Activated CD4-positive, alpha-beta T cell treated with anti-CD3 and anti-CD28 coated beads, Interleukin-2, Interleukin-4, amounts not matched to agents 100 ng/mL and 50 ng/mL, durations not matched to agents 16 hours and 8 hours (primary cell): ENCODE measurements at regions not wholly inside any gene's neighbourhood (a gene's known extent, or its start where the extent isn't known, plus 50 kb on each side); places are given as distances from the start of the nearest gene placed in this dataset.

Experiments used
- DNase-seq: peaks from one replicate; pipeline ENCODE4 v3.0.0-alpha.2; 2020; ENCODE audit warnings: low spot score

DNA sequence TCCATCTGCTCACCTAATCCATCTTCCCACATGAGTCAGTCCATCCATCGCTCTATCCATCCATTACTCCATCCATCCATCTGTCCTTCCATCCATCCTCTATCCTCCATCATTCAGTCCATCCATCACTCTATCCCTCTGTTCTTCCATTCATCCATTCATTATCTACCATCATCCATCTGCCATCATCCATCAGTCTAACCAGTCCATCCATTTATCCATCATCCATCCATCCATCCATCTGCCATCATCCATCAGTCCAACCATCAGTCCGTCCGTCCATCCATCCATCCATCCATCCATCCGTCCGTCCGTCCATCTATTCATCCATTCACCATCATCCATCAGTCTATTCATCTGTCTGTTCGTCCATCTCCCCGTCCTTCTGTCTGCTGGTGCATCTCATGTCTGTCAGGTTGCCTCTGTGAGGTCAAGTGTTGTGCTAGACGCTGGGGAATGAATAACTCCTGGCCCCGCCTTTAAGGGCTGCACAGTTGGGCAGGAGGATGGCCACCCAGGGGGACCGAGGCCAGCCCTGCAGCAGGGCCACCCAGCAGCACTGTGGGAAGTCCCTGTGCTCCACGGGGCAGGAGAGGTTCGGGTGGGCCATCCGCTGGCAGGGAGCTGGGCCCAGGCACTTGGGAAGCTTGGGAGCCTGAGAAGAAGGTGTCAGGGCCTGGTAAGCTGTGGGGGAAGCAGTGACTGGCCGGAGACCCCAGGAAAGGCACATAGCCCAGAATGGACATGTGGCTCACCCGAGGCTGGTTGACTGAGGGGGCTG lies 137.1 kb downstream of the CTTN start:
- DNase-seq: no peak

DNA sequence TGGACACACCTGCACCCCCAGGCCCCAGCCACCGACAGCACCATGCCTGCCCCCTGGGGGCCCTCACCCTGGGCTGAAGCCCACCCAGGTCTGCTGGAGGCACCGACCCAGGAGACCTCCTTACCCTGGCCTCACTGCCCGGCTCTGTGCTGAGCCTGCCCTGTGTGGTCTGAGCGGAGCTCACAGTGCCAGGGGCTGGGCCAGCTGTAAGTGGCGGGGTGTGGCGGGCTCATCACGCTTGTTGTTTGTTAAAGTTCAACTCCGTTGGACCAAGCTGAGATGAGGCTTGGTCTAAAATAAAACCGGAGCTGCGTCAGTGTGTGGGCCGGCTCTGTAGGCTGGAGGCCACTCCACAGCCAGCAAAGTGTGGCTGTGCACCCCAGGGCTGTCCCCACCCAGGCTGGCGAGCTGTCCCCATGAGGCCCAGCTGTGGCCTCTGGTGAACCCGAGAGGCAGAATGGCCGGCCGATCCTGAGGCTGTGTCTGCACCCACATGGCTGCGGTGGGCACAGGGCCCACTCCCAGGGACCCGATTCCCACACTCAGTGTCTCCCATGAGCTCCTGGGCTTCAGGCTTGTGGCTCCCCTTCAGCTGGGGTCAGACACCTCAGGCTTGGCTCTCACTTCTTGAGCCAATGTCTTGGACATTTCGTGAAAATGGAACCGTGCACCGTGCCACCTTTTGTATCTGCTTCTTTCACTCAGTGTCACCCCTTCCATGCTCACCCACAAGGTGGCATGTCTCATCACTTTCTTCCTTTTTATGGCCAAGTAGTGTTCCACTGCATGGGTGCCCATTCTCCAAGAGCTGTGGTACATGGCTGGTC lies 137.9 kb downstream of the CTTN start:
- DNase-seq: no peak

DNA sequence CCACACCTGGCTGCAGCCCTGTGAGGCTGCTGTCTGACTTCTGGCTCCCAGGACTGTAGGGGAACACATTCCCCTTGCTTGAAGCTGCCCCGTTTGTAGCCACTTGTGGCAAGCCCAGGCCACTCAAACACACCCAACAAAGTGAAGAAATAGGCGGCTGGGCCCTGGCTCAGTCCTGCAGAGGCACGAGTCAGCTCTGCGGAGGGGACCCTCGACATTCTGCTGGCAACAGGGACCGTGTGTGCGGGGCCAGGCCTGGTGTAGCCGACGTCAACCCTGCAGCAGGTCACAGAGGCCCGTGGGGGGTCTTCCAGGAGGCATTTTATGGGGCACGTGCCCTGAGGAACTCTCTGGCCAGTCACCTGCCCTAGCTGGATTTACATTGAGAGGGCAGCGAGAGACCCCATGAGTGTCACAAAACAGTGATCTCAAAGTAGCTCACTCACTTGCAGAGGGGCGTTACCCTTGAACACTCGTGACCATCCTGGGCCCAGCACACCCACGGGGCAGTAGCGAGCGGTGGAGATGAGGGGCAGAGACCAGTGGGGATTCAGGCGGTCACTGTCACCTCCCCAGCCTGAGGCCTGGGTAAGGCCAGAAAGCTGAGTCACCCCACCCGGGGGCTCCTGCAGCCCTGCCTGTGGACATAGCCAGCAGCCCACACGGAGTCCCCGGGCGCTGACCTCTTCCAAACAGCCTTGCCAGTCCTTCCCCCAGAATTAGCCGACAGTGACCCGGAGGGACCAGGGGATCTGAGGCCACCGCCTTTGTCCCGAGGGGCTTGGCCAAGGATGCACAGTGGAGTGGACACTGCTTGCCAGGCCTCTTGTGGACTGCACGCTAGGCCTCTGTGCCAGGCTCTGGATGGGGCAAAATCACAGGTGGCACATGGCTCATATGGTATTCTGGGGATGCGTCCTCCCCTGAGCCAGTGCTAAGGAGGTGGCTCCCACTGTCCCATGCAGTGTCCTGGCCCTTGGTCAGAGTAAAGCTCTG lies 139.5 kb downstream of the CTTN start:
- DNase-seq: no peak

DNA sequence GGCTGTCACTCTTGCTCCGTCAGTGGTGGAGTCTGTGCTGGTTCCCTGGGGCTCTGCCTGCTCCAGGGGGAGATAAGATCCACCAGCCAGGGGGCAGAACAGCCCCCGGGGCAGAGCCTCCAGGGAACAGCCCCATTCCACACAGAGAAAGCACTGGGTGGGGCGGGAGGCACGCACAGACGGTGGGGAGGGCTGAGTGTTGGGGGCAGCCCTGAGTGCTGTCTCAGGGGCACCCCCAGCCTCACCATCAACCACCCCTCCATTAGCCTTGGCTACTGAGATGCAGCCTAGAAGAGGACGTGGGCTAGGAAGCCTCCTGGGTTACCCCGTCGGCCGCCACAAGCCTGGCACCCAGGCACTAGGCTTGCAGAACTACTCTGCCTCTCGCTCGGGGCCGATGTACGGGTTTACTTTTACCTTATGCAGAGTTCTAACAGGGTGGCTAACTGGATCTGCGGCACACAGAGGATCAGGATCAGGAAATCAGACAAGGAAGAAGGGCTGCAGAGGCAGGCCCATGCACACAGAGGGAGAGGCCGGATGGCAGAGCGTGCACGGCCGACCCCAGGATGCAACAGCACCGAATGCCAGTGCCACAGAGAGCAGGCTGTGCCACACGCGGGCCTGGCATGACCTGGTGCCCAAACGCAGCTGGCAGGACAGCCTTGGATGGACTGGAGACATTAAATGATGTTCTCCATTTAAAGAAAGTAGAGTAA lies 140.5 kb downstream of the CTTN start:
- no peak for DNase-seq

DNA sequence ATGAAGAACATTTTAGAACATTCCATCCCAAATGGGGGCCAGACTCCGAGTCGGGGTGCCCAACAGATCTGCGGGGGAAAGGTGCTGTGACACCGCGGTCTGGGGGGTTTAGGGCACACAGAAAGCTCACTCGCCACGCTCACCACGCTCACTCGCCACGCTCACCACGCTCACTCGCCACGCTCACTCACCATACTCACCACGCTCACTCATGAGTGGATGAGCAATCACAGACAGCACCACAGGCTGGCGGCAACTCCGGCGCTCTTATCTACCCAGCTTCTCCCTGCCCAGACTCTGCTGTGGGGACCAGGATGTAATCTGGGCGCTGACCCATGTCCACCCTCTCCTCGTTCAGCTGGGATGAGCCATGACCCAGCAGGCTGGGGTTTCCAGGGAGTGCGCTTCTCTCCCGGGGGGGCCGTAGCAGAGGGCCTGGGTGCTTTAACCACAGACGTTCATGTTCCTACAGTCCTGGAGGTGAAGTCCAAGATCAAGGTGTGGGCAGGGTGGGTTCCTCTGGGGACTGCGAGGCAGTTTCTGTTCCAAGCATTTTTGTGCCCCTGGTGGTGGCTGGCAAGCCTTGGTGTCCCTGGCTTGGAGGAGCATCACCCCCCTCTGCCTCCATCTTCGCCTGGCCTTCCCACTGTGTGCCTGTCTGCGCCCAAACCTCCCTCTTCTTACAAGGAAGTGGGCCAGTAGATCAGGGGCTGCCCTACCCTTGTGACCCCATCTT lies 141.2 kb downstream of the CTTN start:
- no peak for DNase-seq

DNA sequence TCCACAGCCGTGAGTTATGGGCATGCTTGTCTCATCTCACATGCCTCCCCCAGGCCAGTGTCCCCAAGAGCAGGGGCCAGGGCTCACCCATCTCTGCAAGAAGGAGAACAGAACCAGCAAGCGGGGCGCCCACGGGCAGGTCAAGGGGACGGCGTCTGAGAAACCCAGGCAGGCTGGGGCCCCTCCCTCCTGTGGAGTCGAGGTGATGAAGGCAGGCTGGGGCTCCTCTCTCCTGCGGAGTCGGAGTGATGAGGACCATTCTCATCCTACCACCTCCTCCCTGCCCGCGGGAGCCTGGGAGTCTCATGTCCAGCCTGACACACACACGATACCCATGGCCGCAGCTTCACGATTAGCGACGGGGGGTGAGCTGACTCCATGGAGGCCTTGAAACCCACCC lies 141.9 kb downstream of the CTTN start:
- DNase-seq: no peak

DNA sequence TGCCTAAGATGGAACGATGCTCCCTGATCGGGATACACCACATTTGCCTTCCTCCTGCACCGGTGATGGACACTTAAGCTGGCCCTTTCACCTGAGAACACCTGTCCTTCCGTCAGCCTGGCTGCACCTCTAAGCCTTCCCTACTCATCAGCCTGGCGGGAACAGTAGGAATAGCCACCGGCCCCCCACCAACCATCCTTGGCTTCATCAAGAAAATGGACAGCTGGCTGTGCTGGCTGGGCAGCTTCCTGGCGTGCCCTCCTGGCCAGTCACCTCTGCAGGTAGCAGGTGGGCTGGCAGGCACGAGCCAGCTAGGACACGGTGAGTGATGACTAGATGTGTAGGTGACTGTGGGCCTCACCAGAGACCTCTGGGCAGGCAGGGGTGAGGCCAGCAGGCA lies 142.8 kb downstream of the CTTN start:
- no peak for DNase-seq

DNA sequence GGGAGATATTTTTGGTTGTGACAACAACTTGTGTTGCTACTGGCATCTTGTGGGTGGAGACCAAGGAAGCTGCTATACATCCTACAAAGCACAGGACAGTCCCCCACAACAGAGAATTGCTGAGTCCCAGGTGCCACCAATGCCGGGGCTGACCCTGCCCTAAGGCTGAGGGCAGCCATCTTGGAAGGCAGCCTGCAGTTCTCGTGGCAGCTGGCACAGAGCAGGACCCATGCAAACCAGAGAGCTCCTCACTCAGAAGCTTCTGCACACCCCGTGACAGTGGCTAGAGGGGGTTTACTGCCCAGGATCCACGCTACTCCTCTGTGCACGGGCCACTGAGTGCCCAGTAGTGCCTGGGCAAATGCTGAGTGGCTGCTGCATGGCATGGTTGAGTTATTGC lies 143.4 kb downstream of the CTTN start:
- DNase-seq: no peak

DNA sequence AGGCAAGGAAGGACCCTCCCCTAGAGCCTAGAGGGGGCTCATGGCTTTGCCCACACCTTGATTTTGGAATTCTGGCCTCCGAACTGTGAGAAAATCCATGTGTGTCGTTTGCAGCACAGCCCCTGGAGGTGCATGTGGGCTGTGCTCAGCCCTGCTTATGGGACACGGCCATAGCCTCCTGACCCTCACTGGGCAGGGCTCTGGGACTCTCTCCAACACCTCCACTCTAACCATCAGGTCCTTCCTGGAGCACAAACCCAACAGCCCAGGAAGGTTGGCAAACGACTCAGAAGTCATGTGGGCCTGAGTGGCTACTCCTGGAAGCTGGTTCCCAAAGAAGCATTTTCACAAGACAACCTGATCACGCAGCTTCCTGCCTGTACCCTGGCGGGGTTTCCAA lies 144.1 kb downstream of the CTTN start:
- DNase-seq: no peak

DNA sequence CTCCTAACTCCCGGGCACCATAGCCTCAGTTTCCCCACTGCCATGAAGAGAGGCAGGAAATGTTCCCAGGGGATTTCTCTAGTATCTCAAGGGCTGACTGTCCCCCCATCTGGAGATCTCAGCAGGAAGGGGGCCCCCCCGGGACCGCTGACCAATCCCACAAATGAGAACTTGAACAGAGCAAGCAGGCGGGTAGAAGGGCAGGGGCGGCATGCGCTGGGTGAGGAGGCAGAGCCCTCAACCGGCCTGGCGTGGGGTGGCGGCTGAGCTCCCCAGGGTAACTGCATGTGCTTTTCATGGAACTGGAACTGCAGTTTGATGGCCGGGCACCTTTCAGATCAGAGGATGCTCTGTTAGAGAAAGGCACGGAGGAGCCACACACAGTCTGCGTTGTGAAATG lies 144.5 kb downstream of the CTTN start:
- DNase-seq: no peak

DNA sequence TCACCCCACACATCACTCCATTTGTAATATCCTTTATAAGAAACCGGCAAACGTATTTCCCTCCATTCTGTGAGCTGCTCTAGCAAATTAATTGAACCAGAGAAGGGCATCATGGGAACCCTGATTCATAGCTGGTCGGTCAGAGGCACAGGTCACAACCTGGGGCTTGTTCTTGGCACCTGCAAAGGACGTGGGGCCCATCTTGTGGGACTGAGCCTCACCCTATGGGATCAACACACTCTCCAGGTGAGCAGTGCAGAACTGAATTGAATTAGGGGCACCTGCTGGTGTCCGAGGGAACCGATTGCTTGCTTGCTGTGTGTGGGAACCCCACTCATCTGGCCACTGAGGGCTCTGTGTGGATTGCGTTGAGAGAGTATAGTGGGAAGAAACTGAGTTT lies 145.3 kb downstream of the CTTN start:
- no peak for DNase-seq

DNA sequence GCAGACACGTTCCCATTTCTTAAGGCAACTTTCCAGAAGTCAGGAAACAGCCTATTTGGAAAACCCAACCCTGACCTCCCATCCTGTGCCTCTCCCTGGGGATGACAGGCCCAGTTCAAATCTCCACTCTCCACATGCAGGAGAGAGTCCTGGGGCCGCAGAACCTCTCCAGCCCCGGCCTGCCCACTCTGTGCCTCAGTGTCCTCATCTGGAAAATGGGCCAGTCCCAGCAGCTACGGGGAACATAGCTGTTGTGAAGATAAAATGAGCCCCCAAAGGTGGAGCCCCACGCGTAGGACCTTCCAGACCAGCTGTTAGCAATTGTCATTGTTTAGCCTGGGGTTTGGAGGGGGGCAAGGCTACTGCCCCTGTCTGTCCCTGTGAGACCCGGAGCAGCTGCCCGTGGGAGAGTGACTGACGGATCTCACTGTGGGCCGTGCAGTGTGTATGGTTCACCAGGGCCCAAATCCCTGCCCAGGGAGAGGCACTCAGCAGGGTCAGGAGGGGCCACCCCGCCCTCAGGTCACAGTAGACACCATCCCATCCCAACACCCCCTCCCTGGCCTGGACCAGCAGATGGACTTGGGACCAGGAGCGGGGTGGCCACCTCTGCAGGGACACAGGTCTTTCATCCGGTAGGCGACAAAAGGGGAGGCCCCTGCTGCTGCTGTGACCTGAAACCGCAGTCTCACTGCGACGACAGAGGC lies 145.9 kb downstream of the CTTN start:
- DNase-seq: no peak

DNA sequence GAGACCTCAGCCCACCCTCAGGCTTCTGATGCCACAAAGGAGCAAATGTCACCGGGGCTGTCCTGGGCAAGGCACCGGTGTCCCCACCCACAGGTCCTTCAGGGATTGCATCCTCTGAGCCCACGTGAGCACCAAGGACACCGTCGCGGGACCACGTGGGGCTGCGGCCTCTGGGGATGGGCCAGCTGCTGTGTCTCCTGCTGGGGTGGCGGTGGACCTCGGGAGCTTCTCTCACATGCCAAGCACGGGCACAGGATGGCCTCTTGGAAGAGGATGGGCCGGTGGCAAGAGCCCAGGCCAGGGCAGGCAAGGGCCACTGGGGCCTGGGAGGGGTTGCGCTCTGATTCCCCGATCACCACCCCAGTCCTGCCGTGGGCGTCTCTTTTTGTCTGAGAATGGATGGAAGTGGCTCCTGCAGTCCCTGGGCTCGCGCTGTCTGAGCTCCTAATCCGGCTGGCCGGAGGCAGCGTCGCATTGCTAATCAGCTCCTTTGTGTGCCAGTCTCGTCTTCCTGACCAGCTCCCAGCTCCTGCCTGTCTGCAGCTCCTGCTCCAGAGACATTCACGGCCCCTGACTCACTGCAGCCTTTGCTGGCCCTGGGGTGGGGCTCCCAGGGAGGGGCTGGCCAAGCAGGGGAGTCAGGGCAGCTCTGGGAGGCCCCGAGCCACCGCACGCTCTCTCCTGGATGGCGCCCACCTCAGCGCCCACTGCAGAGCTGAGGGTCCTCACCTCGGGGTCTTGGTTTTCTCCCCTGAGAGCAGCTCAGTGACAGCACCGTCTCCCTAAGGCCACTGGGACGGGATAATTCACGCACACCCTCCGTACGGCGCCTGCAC lies 146.7 kb downstream of the CTTN start:
- DNase-seq: no peak

DNA sequence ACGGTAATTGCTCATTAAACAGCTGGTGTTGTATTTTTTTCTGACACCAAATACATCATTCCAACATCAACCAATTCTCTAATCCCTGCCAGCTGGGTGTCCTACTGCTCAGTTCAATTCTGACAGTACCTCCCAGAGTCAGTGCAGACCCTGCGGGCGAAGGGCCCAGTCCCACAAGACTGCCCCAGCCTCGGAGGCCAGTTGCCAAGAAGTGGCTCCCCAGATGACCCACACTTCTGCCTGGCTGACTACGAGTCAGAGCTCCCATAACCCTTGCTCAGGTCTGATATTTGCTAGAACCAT lies 147.2 kb downstream of the CTTN start:
- no peak for DNase-seq

DNA sequence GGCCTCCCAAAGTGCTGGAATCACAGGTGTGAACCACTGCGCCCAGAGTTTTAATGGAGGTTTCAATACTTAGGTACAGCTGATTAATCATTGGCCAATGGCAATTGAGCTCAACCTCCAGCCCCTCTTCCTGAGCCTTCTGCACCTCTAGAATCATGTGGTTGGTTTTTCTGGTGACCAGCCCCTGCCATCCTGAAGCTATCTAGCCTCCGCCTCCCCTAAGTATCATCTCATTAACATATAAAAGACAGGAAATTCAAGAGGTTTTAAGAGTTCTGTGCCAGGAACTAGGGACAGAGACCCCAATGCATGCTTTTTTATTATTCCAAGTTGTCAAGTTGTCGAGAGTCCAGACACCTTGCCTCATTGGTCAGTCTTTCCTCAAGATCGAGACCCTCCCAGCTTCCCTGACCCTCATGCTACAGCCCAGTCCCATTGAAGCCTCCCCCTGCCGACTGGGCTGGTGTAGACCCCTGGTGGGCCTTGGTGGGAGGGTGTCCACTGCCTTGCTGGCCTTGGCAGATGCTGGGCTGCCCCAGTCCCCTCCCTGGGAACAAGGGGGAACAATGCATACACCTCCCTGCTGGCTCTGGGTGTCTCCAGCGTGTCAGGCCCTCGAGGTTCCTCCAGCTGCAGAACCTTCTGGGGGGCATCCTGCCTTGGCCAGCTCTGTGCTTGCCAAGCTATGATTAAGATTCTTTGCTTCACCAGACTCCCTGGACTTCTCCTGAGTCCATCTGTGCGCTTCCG lies 148.0 kb downstream of the CTTN start:
- DNase-seq: no peak

DNA sequence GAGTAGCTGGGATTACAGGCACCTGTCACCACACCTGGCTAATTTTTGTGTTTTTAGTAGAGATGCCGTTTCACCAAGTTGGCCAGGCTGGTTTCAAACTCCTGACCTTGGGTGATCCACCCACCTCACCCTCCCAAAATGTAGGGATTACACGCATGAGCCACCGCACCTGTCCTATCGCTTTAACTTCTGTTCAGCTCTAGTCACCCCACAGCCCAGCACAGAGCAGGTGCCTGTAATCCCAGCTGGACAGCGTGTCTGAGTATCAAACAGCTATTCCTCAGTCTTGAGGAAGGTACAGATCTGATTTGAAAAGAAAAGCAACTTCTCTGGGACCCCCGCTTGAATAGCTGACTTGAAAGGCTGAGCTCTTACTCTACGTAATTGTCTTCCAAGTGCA lies 149.1 kb downstream of the CTTN start:
- no peak for DNase-seq

DNA sequence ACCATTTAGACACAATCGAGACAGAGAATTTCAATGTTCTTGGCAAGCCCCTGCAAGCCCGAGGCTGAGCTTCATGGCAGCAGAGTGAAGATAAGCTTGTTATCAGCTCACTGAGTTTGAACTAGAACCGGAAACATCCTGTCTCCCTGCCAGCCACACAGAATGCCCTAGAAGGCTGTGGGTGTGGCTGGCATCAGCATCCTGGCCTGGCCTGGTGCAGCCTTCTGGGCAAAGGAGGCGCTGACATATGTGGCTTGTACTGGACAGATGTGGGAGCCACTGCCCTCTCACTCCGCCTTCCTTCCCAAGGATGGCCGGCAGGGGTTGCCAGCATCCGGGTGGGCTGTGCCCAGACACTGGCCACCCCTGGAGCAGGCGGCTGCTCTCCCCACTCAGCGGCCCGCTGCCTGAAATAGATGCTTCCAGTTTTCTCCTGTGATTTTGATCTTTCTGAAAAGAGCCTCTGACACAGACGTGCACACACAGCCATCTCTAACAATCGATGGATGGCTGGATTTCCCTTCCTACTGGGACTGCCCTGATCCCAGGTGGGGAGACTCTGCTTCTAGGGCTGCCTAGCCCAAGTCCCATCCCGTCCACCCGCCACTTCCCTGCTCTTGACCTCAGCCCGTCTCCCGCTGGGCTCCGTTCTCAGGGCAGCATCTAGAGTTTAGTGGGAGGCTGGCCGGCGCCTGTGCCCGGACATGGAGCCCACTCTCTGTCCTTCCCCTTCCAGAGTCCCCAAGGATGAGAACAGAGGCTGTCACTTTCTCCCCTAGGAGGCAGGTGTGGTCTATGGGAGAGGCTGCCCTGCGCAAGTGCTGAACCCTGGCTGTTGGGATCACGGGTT lies 149.7 kb downstream of the CTTN start:
- no peak for DNase-seq

DNA sequence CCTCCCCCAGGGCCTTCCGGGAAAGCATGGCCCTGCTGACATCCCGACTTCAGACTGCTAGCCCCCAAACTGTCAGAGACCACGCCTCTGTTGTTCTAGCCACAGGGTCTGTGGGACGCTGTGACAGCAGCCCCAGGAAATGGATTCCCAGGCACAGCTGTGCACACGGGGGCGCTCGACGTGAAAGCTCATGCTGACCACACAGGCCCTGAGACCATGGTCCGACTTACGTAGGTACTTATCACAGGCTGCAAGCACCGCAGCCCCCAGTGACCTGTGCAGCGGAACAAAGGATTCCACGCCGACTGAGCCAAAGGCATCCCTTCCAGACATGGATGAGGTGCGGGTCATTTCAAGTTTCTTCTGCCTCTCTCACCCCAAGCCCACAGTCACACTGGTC lies 150.6 kb downstream of the CTTN start:
- no peak for DNase-seq
